GM12864 (cell line): ENCODE measurements at regions not wholly inside any gene's neighbourhood (a gene's known extent, or its start where the extent isn't known, plus 50 kb on each side); places are given as distances from the start of the nearest gene placed in this dataset.

Experiments used
- DNase-seq: peaks from one replicate; pipeline ENCODE4 v3.0.0-alpha.2; 2011; ENCODE audit warnings: low read depth
- H3K4me3 ChIP-seq: 2 replicates; pipeline ENCODE4 v1.5.1; 2011; ENCODE audit warnings: mild to moderate bottlenecking, low read depth, low read length, control low read depth
- CTCF ChIP-seq: IDR thresholded peaks from 2 replicates; pipeline ENCODE4 v1.5.1; 2011; ENCODE audit warnings: low read depth, mild to moderate bottlenecking, moderate library complexity, low read length, control low read depth, inconsistent platforms; ENCODE audit errors: missing control alignments

- DNase-seq, result no peak
- H3K4me3 ChIP-seq, result no peak overlapping the region
- TF ChIP-seq CTCF, result no peak
Observed at GRCh38 chr16:17548825-17549224, 78.1 kb upstream of the XYLT1 start.

- peak; percentile 46 for TF ChIP-seq CTCF
- H3K4me3 ChIP-seq, result no peak overlapping the region
- DNase-seq, result no peak
Observed at GRCh38 chr16:17544785-17545184, 74.0 kb upstream of the XYLT1 start.

- DNase-seq, result no peak
- H3K4me3 ChIP-seq, result no peak overlapping the region
- no peak for TF ChIP-seq CTCF
Observed at GRCh38 chr16:17544304-17544703, 73.5 kb upstream of the XYLT1 start.

- H3K4me3 ChIP-seq, result no peak overlapping the region
- DNase-seq, result no peak
- TF ChIP-seq CTCF, result no peak
Observed at GRCh38 chr16:17543073-17543472, 72.3 kb upstream of the XYLT1 start.

- TF ChIP-seq CTCF, result no peak
- no peak for DNase-seq
- H3K4me3 ChIP-seq, result no peak overlapping the region
Observed at GRCh38 chr16:17541324-17541723, 70.6 kb upstream of the XYLT1 start.

- no peak overlapping the region for H3K4me3 ChIP-seq
- no peak for TF ChIP-seq CTCF
- DNase-seq, result no peak
Observed at GRCh38 chr16:17538927-17539326, 68.2 kb upstream of the XYLT1 start.

- no peak overlapping the region for H3K4me3 ChIP-seq
- peak; percentile 31 for DNase-seq
- TF ChIP-seq CTCF, result no peak
Observed at GRCh38 chr16:17532338-17532995, 61.7 kb upstream of the XYLT1 start.
